HG03025 (cell line): ENCODE measurements at regions not wholly inside any gene's neighbourhood (a gene's known extent, or its start where the extent isn't known, plus 50 kb on each side); places are given as distances from the start of the nearest gene placed in this dataset.
"Not testable (repeated sequence)": the region's sequence is repeated elsewhere in the genome, so short reads cannot be mapped to it uniquely, and the experiment has no call there.

Source experiments
- ATAC-seq: cut with Tn5 transposase; IDR thresholded peaks from one replicate; pipeline ENCODE4 v1.9.1; 2021; ENCODE audit warnings: mild to moderate bottlenecking, moderate library complexity; ENCODE audit not compliant: unreplicated experiment, low FRiP score

GRCh38 chr6:8361259-8361658 lies 74.1 kb downstream of the SLC35B3 start:
- no peak for ATAC-seq

DNA sequence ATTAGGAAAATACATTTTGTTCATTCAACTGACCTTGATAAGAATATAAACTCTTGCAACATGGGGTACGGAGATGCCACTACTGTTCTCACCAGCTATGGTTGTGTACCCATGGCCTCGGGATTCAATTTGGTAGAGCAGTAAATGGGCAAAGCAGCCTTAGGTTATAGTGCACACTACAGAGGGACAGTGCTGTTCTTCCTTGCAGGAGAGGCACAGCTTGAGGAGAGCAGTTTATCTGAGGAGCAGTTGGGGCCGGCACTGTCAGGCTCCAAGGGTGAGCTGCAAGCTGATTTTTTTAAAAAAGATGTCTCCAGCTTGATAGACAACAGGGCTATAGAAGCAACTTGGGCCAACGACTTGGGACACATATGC lies 82.4 kb downstream of the SLC35B3 start:
- ATAC-seq, result no peak

GRCh38 chr6:8352335-8352965 lies 82.9 kb downstream of the SLC35B3 start:
- ATAC-seq, result no peak

DNA sequence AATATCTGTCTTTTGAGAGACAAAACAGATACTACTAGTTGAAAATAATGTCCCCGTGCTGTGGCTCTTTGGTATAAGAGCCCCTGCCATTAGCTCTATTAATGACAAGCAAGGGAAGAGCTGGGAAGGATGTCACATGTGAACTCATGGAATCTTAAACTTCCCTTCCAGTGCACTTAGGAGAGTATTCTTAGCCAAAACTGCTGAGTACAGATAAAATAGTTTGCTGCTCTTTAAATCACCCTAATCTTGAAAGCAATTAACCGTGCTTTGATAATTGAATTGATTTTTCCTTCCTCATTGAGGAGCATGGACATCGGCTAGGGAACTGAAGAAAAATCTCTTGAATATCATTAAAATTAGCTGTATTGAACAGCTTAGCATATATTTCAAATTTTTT lies 91.7 kb downstream of the SLC35B3 start:
- ATAC-seq, result no peak

DNA sequence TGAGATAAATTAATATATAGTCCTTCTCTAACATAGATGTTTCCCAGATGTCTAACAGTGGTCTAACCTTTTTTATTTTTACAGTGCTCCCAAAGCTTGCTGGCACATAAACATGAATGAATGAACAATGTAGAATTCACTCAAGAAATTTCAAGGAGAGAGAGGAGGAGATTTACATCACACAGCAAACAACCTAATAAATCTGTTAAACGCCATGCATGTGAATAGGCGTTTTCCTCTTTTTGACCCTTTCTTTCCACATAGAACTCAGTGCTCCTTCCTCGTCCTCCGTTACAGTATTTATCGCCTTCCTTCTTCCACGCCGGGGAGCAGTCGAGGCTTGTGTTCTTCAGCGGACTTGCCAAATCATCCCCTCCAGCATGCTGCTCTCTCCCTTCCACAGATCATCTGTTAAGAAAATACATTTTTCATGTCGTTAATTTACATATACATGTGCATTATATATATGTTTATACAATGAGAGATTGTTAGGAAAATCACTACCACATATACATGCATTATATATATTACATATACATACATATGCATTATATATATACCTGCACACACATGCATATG lies 93.0 kb downstream of the SLC35B3 start:
- no peak for ATAC-seq

- no peak for ATAC-seq
These were observed 98.2 kb downstream of the SLC35B3 start for GRCh38 chr6:8337147-8337546.

DNA sequence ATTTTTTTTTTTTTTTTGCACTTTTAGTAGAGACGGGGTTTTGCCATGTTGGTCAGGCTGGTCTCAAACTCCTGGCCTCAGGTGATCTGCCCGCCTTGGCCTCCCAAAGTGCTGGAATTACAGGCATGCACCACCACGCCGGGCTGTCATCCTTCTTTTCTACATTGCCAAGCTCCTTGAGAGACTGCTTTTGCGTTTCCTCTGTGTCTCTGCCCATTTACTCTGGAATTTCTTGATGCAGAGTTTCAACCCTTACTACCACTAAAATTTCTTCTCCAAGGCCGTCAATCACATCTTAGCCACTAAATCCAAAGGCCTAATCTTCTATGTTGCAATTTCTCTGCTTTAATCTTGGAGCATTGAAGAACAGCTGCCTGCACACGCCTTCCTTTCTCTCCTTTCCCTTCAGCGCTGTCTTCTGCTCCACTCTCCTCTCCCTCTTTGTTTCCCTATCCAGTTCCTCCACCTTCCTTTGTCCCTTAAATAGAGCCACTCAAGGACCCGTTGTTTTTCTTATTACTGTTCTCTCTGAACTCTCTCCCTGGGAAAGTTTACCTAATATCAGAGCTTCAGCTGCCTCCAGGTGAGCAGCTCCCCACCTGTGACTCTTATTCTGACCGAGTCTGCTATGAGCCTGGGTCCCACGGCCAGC lies 98.8 kb downstream of the SLC35B3 start:
- ATAC-seq, result no peak

GRCh38 chr6:8335896-8336295 lies 99.4 kb downstream of the SLC35B3 start:
- no peak for ATAC-seq

- no peak for ATAC-seq
These were observed 100.0 kb downstream of the SLC35B3 start for GRCh38 chr6:8335381-8335780.

- no peak for ATAC-seq
These were observed 101.2 kb downstream of the SLC35B3 start for GRCh38 chr6:8334113-8334512.

GRCh38 chr6:8329562-8329961 lies 105.8 kb downstream of the SLC35B3 start:
- no peak for ATAC-seq

DNA sequence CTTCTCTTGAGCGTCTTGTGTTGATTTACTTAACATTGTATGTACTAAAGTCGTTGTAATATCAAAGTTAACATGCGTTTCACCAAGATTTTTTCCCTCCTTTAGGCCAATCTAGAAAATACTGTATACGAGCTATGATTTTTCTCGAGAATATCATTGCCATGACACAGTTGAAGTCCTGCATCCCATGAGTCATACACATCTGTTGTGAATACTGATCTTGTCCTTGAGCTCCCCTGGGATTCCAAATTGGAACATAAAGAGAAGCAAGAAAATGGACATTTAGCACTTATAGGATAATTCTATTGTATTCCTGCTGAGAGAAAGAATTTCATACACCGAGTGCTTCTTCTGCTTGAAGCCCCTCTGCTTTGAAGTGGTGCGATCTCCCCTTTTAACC lies 109.6 kb downstream of the SLC35B3 start:
- ATAC-seq, result no peak

GRCh38 chr6:8322659-8323058 lies 112.7 kb downstream of the SLC35B3 start:
- no peak for ATAC-seq

GRCh38 chr6:8321671-8322404 lies 113.5 kb downstream of the SLC35B3 start:
- no peak for ATAC-seq

DNA sequence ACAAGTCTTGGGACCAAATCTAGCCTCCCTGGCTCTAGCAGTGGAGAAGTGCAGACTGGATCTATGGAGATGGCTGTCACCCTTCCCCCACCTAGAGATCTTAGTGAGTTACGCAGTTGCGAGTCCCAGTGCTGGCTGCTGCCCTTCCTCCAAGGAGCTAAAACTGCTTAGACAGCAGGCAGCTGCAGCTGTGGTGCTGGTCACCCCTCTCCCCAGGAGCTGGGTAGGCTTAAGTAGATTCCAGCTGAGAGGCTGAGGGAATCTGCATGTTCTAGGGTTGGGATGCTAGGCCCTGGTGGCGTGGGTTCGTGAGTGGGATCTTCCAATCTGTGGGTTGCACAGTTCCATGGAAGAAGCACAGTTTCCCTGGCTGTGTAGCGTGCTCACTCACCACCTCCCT lies 120.2 kb downstream of the SLC35B3 start:
- no peak for ATAC-seq

GRCh38 chr6:8301502-8301901 lies 133.8 kb downstream of the SLC35B3 start:
- ATAC-seq, result no peak

- no peak for ATAC-seq
These were observed 136.3 kb downstream of the SLC35B3 start for GRCh38 chr6:8299034-8299433.

GRCh38 chr6:8282946-8283345 lies 152.4 kb downstream of the SLC35B3 start:
- ATAC-seq, result not testable (repeated sequence)

- ATAC-seq, result no peak
These were observed 153.0 kb downstream of the SLC35B3 start for GRCh38 chr6:8282380-8282779.

- no peak for ATAC-seq
These were observed 156.1 kb downstream of the SLC35B3 start for GRCh38 chr6:8279041-8279805.

DNA sequence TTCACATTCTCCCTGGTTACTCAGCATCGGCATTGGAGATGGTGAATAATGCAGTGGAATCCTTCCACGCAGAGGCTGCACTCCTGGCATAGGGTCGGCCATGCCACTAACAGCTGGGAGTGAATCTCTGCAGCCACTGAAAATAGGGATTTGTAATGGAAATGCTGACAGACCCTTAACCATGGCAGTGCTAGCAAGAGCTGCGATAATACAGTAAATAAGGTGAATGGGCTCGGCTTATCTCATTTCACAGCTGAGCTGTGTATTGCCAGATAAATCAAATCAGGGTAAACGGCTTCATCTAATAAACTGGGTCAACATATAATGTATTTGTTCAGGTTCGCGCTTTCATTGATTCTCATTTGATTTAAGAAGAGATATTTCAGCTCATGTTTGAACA lies 156.8 kb downstream of the SLC35B3 start:
- no peak for ATAC-seq
